Esophagus muscularis mucosa (tissue), 4 donors: ENCODE measurements at regions not wholly inside any gene's neighbourhood (a gene's known extent, or its start where the extent isn't known, plus 50 kb on each side); places are given as distances from the start of the nearest gene placed in this dataset.

Experiments used
- CTCF ChIP-seq, 3 experiments: fragments of 200-600 bp in 2 of 3; fragments of 450-650 bp in 1 of 3; sonication (generic) in 2 of 3; IDR thresholded peaks; one replicate each; pipeline ENCODE4 v1.5.1; 2017 to 2019; ENCODE audit warnings: antibody characterized with exemption in 3 of 3, mild to moderate bottlenecking in 2 of 3, moderate library complexity in 1 of 3
- EP300 ChIP-seq: sonication (generic); formaldehyde crosslinking; IDR thresholded peaks from one replicate; pipeline ENCODE4 v1.6.1; 2017; ENCODE audit warnings: antibody characterized with exemption
- POLR2A ChIP-seq: fragments of 450-650 bp; IDR thresholded peaks from one replicate; pipeline ENCODE4 v1.6.1; 2017; ENCODE audit warnings: antibody characterized with exemption, moderate library complexity, mild to moderate bottlenecking, low read depth
- POLR2AphosphoS5 ChIP-seq, 2 donors: sonication (generic); formaldehyde crosslinking; IDR thresholded peaks; one replicate each; pipeline ENCODE4 v1.6.1; 2017; ENCODE audit warnings: antibody characterized with exemption in 2 of 2

DNA sequence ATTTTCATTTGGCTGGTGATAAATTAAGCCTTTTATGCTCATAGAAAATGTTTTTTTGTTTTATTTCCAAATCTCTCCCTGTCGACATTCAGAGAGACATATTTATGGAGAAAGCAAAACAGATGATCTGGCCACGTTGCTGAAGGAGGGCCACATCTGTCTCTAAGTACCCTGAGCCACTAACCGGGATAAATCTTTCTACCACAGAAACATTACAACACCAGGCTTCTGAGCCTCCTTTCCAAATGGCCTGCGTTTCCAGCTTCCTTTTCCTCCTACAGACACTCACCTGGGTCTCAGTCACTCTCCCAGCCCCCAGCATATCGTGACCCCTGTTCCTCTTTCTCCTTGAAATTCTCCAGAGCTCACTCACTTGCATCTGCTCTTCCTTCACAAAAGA is 161.0 kb downstream of the ARRDC4 start:
- TF ChIP-seq POLR2AphosphoS5 (IDR thresholded peaks at IDR 0.05) (no peak), CTCF (IDR thresholded peaks at IDR 0.05) (no peak), EP300 (no peak), POLR2A (no peak)
